GM04503 (cell line): ENCODE measurements at regions not wholly inside any gene's neighbourhood (a gene's known extent, or its start where the extent isn't known, plus 50 kb on each side); places are given as distances from the start of the nearest gene placed in this dataset.

Experiments
- DNase-seq: peaks from one replicate; pipeline ENCODE4 v3.0.0-alpha.2; 2012; ENCODE audit warnings: low read depth

DNA sequence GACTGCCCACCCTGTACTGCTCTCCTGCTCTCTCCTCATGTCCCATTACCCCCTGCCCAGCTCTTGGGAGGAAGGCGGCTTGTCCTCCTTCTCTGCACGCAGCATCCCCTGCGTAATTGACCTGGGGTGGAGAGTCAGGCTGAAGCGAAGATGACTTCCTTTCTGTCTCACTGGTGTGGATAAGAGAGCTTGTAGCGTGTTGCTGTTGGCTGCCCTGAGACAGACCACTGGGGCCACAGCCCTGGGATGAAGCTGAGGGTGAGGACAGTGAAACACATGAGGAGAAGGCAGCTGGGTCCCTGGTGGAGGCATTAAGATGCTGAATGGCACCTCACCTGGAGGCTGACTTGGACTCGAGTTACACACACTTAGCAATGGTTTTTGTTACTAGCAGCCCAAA lies 310.3 kb upstream of the ZNF32 start:
- DNase-seq = no peak

DNA sequence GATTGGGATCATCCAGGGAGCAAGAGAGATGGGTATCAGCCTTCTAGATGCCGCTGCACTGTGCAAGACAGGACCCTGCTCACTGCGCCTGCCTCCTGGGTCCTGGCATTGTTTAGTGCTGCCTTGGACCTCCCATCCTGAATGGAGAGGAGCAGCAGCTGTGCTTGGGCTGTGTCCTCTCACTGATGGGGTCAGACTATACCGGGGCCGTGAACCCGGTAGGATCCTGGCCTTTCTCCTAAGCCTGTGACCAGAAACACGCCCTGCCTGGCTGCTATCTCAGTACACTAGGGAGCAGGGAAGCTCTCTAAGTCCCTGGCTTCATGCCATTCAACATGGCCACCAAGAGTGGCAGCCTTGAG lies 309.4 kb upstream of the ZNF32 start:
- DNase-seq = no peak

DNA sequence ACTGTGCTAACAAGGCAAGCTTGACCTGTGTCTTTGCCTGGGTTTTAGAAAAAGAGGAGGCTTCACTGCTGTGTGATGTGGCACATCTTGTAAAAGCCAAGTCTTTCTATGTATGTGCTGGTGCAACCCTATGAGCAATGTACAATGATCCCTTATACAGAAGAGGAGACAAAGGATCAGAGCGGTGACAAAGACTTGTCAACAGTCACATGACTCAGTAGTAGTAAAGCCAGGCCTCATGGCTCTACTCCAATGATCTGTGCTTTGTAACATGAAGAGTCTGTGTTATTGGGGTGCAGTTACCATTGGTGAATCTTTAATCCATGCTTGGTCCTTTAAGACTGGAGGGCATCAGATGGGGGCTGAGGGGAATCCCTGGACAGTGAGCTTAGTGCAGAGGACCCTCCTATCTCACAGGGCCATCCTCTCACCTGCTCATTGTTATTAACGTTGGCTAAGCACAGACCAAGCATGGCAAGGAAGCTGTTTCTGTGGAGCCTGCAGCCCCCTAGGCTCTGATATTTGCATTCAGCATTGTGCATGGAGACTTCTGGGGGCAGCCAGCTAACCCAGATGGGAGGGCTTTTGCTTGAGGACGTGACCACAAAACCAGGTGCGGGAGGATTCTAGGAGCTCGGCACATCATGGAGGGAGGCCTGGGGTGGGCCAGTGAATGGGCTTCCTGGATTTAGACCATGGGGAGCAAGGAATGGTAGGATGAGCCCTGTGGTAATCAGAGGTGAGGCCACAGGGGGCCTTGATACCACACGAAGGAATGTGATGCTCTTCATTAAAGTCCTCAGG lies 308.8 kb upstream of the ZNF32 start:
- DNase-seq = no peak

DNA sequence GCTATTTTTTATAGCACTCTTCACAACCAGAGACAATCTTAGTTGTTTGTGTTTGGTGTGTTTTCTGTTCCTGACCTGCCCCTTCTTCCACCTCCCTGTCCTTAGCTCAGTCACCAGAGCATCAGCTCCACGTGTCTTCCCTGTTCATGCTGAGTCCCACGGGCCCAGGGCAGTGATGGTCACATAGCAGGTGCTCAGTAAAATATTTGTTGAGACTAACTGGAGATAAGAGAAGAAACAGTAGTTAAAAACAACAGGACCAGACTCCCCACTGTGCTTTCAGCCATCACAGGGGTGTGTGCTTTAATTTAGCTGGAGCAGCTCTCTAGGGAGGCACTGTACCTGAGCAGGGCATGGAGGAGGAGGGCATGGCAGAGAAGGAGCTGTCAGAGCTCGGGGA lies 307.3 kb upstream of the ZNF32 start:
- DNase-seq = no peak

DNA sequence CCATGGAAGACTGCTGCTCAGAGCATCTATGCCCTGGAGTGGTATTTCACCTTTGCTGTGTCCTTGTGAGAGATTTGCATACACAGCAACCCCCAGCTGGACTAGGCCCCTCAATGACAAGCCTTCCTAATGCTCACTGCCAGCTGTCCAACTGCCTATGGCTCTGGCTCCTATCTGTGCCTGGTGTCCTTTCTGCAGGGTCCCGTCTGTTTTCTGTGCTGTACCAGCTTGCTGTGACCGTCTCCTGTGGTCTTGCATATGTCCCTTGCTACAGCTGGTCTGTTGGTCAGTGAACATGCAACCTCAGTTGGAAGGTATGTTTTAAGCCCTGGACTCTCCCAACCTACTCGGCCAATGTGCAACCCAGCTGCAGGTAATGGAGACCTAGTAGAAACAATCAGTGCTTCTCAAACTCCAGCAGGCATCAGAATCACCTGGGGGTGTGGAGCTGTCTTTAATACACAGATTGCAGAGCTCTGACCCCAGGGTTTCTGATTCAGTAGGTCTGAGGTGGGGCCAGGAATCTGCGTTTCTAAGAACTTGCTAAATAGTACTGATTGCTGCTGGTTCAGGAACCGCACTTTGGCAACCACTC lies 306.4 kb upstream of the ZNF32 start:
- no peak for DNase-seq

DNA sequence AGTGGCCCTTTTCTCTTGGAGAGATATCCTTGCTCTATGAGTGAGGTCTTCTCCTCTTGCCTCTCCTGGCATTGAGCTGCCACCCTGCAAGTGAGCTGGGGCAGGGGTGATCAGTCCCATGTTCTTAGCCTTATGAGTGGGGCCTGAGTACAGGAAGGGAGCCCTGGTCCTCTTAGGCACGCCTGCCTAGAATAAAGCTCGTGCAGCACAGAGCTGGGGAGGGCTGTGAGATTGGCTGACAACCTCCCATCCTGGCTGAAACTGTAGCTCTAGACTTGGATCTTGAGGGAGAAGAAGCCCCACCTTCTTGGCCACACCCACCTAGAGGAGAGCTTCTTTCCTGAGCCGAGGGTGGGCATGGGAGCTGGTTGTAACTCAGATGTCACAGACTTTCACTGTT lies 305.0 kb upstream of the ZNF32 start:
- no peak for DNase-seq

DNA sequence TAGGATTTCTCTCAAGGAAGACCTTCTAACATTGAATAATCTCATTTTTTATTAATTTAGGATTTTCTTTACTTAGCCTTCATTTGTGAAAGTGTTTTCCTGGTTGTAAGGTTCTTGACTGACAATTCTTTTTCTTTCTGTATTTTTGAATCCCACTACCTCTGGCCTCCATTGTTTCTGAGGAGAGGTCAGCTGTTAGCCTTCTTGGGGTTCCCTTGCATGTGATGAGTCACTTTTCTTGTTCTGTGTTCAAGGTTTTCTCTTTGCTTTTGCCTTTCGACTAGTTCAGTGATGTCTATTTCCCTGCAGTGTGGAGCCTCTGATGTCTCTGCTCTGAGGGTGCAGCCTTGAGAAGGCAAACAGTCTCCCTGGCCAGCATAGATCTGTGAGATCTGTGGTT lies 304.1 kb upstream of the ZNF32 start:
- no peak for DNase-seq

DNA sequence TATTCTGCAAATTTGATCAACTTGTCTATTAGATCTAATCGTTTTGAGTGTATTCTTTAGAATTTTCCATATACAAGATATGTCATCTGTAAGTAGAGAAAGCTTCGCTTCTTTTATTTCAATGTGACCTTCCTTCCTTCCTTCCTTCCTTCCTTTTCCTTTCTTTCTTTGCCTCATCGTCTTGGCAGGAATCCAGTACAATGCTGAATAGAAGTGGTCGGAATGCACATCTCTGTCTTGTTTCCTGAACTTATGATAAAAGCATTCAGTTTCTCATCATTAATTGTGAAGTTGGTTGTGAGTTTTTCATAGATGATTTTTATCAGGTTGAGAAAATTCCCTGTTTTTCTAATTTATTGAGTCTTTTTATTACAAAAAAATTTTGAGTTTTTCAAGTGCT lies 300.7 kb upstream of the ZNF32 start:
- no peak for DNase-seq

DNA sequence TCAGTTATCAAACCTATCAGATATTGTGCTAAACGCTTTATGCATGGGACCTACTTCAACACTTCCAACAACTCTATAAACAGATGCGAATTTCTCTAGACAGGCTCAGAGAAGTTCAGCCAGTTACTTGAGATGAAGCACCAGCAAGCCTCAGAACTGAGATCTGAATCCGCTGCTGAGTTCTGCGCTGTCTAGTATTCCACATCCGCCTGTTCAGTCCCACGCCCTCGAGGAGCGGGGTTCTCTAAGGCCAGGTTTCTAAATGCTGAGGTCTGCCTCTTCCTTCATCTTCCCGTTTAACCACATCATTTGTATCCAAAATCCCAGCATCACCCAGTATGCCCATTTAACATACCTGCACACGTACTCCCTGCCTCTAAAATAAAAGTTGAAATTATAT lies 297.8 kb upstream of the ZNF32 start:
- no peak for DNase-seq

DNA sequence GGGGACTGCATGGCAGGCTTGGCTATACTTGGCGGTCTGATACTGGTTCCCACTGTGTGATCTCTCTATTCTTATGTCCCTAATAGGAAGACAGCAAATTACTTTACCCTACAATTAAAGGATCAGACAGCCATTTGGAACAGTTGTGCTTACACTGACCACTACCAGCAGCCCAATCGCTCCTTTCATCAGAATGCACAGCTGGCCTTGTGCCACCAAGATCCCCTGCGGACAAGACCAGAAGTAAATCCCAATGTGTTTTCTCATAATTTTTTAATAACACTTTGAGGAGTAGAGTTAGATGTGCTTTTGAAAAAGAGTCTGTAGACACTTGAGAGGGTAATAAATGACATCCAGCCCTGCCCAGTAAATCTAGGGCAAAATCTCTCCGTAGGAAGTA lies 297.2 kb upstream of the ZNF32 start:
- no peak for DNase-seq

DNA sequence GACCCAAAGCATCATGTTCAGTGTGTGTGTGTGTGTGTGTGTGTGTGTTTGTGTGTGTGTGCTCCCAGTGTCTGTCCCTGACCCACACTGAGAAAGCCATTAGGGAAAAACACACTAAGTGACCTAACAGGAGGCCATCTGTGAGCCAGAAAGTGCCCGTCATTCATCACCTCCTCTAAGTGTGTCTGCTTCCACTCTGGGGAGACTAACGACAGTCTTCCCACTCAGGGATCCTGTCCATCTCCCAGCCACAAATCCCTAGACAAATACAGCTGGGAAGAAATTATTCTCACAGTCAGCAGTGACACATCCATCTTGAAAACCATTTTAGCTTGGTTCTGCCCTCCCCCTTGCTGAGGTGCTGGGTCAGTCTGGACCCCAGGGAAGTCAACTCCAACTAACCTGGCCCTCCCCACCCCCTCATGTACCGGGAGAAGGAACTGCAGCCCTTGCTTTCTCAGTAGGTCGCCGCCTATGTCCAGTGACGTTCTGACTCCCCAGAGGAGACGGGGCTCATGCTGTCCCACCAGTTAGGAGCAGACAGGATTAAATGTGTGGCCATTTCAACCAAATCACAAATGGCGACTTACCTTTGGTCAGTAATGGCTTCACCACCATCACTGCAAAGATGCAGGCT lies 296.5 kb upstream of the ZNF32 start:
- no peak for DNase-seq

DNA sequence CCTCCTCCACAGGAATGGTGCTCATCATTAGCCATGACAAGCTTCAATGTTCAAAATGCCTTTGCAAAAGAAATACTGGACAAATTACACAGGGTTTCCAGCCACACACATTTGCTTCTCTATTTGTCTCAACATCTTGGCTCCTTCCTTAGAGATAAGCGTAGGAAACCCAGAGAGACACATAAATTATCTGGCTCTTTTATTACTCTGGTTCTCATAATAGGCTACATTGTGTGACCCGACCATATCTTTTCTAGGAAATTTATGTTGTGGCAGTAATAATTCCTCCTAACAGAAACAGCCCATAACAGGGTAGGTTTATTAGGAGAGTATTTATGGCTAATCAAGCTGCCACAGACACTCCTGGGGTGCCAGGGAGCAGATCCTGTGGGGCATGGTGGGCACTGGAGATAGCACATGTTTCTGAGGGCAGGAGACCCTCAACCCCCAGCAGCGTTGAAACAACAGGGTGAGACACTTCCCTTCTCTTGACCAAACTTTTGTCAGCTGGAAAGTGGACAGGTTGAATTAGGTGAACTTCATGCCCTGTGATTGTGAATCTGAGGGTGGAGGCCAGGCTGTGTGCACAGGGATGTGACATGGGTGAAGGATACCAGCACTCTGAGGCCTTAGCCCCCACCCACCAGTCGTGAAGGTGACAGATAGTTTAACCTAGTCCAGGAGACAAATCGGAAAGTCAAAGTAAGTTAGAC lies 295.9 kb upstream of the ZNF32 start:
- DNase-seq = no peak

DNA sequence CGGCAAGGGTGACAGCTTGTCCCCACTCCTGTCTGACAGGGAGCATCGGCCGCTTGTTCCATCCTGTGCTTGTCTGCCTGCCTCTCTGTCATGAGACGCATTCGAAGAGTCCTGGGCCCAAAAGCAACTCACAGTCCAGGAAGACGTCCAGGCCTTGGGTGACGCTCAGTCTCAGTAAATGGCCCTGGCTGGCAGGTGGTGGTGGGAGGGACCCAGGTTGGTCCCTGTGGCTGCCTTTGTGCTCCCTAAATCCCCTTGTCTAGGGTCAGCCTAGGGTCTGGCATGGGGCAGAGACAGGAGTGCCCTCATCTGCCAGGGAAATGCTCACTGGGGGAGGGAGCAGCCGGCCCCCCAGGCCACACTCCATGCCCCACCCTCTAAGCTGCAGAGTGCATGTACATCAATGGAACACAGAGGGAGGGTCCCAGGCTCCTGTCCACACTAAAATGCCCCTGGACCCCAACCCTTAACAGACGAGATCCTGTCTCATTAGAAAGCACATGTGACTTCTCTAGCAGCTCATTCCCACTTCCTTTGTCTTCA lies 295.2 kb upstream of the ZNF32 start:
- no peak for DNase-seq

DNA sequence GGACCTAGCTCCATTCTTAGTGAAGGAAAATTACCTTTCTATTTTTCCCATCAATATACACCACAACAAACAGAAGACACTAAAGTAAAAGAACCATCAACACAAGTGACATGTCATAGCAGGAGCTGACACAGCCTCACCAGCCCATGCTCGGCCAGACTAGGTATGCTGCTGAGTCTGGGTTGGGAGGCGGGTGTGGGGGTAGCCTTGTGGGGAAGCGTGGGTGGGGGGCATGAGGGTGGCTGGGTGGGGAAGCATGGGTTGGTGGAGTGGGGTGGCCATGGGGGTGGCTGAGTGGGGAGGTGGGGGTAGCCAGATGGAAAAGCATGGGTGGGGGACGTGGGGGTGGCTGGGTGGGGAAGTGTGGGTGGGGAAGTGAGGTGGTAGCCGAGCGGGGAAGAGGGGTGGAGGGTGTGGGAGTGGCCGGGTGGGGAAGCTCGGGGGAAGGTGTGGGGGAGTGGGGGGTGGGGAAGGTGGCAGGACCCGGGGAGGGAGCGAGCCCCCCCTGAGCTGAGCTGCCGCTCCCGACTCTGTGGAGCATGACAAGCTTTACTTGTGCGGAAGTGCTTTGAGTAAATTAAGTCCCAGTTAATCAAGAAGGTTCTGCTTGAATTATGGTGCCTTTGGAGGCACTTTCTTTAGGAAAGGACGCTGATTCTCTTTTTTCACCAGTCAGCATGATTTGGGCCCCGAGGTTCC lies 294.6 kb upstream of the ZNF32 start:
- no peak for DNase-seq

DNA sequence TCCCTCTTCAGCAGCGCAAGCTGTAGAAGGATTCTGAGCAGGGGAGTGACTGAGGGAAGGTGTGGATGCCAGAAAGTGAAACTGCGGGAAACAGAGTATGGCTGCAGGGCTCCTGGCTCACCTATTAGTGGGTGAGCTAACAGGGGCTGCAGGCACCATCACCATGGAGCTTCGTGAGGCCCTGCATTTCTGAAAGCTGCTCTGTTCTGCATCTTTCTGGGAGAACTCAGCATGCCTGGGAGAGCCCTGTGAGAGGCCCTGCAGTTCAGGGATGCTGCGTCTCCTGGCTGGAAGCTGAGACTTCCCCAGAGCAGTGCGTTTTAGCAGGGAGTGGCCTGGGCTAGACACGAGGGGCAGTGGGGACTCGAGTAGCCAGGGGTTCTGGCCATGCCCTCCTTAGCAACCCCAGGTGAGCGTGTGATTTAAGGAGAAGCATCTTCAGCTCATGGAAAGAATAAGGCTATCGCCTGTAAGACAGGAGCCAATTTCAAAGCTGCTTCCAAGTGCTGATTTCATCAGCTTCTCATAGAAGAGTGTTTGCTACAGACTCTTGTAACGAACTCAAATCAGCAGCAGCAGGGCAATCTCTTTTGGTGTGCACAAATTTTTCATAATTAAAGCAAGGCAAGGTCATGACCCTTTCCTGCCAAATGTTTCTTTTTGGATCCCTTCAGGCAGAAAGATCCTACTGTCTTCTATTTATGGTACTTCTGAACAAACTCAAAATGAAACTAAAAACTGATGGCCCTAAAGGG lies 293.6 kb upstream of the ZNF32 start:
- no peak for DNase-seq

DNA sequence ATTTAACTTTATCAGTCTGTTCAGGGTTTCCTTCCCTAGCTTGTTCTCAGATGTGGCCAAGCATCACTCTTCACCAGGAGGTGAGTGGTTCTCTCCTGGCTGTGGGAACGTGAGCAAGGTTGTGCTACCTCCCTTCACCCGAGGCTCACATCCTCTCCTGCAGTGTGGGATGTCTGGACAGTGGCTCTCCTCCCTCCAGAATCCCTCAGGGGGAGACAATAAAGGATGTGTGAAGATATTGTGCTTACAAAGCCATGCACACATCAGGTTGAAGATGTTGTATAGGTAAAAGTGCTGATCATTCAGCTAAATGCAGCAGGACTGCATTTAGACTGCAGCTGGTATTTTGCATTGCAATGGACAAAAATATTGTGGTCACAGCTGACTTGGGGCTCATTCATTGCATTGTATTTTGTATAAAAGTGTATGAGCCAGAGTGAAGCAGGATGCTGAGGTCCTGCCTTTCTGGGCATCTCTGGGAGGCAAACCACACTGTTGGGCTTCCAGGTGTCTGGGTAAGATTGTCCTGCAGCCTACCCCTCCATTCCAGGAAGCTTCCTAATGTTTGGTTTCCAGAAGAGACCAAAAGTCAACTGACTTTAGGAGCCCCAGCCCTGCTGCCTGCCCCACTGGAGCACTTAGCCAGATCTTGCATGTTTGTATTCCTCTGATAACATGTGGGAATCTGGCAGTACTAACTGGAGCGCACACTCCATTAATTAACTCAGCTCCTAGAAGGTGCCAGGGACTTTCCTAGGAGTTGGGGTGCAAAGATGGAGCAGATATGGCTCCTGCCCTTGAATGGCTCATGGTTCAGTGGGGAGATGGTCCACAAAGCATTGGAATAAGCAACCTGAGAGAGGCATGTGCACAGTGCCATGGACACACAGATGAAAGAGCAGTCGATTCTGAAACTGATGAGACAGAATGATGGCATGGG lies 292.5 kb upstream of the ZNF32 start:
- no peak for DNase-seq

DNA sequence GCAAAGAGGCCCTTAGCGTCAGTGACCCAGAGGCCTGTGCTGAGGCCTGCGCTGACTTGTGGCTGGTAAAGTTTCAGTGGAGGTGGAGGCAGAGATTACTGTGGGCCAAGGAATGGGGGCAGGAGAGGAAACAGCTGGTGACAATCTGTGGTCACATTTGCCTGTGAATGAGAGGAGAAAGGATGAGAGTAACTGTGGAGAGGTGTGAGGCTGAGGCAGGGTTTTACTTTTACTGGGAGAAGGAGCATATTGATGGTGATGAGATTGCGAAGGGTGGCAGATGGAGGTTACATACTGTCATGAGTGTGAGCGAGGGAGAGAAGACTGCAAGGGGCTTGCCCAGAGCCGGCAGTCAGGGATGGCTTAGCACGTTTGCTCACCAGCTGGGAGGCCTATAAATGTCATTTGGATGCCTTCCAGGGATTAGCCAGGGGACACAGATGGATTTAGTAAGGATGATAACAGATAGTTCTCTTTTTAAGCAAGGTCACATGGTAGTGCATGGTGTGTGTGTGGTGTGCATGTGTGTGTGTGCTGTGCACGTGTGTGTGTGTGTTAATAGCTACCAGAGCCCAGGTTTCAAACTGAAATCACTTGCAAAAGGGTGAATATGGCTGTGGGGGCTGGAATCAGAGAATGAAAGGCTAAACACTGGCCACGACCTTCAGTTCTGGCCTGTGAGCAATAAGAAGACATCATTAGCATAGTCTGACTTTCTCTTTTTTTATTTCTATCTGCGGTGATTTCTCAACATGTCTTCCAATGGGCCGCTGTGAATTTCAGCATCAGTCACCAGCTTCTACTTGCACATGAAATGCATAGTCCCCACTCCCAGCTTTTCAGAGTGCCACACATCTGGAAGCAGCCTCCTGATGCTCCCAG lies 291.5 kb upstream of the ZNF32 start:
- no peak for DNase-seq

DNA sequence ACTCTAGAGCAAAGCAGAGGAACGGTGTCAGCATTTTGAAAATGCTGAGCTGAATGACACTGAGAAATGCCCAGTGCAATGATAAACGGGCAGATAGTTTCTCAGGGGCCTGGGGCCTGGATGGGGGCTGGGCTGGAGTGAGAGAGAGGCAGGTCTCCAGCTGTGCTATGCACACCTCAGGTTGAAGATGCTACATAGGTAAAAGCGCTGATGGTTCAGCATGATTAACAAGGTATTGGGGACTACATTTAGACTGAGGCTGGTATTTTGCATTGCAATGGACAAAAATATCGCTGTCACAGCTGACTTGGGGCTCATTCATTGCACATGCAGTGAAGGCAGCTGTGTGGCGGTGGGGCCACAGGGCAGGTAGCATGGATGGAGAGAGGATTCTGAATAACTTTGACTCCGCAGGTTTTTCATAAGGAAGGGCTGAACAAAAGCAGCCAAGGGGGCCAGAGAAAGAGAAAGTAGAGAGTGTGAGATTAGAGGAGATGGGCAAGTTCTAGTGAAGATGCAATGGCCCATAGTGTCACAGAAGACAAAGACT lies 290.8 kb upstream of the ZNF32 start:
- DNase-seq = no peak

DNA sequence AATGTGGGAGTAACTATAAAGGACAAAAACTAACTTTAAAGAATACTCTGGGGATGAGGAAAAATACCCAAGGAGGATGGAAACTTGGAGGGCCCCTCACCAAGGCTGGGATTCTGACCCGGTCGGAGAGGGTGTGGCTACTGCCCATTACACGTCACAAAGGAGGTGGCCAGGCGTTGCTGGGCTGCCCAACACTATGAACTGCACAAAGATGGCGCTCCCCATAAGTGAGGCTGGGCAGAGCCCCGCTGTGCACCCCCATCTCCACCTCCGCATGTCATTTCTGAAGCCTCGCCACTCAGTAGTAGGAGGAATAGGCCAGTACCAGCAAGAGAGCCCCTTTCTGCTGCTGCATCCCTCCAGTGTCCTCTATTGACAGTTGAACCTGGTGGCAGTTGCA lies 290.1 kb upstream of the ZNF32 start:
- no peak for DNase-seq
